ENCODE measurements at regions not wholly inside any gene's neighbourhood (a gene's known extent, or its start where the extent isn't known, plus 50 kb on each side); places are given as distances from the start of the nearest gene placed in this dataset.

GRCh38 chr9:89674667-89675057 is 69.8 kb downstream of the GADD45G start:
- ATAC-seq (no peak), DNase-seq (no peak)
- H3K4me1 ChIP-seq (ENCODE audit: low read depth) = peaks cover 35% of the 10 kb centered on the region
- intact Hi-C loops (cut with DNase I, micrococcal nuclease) = no loop called here
- TF ChIP-seq, protein P1, sequence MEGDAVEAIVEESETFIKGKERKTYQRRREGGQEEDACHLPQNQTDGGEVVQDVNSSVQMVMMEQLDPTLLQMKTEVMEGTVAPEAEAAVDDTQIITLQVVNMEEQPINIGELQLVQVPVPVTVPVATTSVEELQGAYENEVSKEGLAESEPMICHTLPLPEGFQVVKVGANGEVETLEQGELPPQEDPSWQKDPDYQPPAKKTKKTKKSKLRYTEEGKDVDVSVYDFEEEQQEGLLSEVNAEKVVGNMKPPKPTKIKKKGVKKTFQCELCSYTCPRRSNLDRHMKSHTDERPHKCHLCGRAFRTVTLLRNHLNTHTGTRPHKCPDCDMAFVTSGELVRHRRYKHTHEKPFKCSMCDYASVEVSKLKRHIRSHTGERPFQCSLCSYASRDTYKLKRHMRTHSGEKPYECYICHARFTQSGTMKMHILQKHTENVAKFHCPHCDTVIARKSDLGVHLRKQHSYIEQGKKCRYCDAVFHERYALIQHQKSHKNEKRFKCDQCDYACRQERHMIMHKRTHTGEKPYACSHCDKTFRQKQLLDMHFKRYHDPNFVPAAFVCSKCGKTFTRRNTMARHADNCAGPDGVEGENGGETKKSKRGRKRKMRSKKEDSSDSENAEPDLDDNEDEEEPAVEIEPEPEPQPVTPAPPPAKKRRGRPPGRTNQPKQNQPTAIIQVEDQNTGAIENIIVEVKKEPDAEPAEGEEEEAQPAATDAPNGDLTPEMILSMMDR (IDR thresholded peaks at IDR 0.05) = no peak
- no peaks in the 10 kb centered on the region for H3K36me3 ChIP-seq (ENCODE audit: low read depth)
- H3K9me3 ChIP-seq = no peaks in the 10 kb centered on the region
- H3K4me3 ChIP-seq = no peak overlapping the region

DNA sequence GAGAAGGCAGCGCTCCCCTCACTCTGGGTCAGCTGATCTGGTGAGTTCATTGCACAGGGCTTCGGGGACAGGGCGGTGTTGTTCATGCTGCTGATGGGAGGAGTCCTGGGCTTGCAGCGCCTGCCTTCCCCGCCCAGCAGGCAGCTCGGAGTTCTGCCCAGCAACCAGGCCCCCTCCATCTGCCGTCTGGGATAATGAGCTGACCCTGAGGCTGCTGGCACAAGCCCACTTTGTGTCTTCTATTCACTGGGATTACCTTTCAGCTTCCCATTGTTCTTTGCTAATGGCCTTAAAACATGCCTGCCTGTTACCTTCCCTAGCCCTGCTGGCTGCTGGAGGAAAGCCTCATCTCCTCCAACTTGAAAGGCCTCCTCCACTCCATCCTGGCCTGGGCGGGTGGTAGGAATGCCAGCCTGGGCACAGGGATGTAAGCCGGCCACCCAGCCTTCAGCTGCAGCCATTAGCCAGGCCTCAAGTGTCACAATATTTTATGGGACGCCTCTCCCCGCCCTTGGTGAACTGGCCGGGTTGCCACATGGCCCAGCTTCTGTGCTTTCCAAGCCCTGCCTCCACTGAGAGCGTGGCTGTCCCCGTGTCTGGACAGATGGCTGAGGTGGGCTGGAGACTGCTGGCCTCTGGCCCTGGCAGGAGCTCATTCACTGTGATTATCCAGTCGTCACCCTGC is 70.4 kb downstream of the GADD45G start:
- Histone ChIP-seq H3K9me3 (no peaks in the 10 kb centered on the region), H3K4me1 (ENCODE audit: low read depth) (peaks cover 29% of the 10 kb centered on the region), H3K36me3 (ENCODE audit: low read depth) (no peaks in the 10 kb centered on the region), H3K4me3 (no peak overlapping the region)
- intact Hi-C loops (cut with DNase I, micrococcal nuclease) = no loop called here
- ATAC-seq = peak; percentile 70
- TF ChIP-seq, protein P1 (IDR thresholded peaks at IDR 0.05) = no peak
- peak; percentile 57 to 75 (median 70) for DNase-seq

DNA sequence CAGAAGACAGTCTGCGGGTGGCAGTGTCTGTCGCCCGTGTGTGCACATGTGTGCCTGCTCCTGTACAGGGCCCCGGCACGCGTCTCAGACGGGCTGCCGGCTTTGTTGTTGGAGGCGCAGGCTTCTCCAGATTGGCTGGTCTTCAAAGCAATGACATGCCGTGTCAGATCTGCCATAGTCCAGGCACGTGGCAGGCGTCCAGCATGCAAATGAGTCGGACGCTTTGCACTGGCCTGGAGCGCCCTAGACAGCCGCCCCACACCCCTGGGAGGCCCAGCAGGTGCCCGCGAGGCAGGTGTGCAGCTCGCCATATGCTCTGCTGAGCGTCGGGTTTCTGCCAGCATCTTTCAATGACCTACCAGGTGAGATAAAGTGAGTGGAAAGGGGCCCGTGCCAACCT is 71.5 kb downstream of the GADD45G start:
- intact Hi-C loops (cut with DNase I, micrococcal nuclease) = no loop called here
- ATAC-seq (peak; percentile 89), DNase-seq (peak; percentile 83 to 90 (median 85))

GRCh38 chr9:89677702-89678395 is 73.0 kb downstream of the GADD45G start:
- TF ChIP-seq, protein P1 (IDR thresholded peaks at IDR 0.05) = no peak
- Histone ChIP-seq H3K9me3 (no peaks in the 10 kb centered on the region), H3K4me3 (no peak overlapping the region), H3K36me3 (ENCODE audit: low read depth) (no peaks in the 10 kb centered on the region), H3K4me1 (ENCODE audit: low read depth) (peaks cover 18% of the 10 kb centered on the region)
- ATAC-seq (no peak), DNase-seq (no peak)
- intact Hi-C loops (cut with DNase I, micrococcal nuclease) = no loop called here

More for the DNA sequence above, 71.5 kb downstream of the GADD45G start:
- TF ChIP-seq, protein P1 (IDR thresholded peaks at IDR 0.05) = no peak
- no peak overlapping the region for H3K4me3 ChIP-seq
- peaks cover 18% of the 10 kb centered on the region for H3K4me1 ChIP-seq (ENCODE audit: low read depth)
- no peaks in the 10 kb centered on the region for H3K9me3 ChIP-seq
- no peaks in the 10 kb centered on the region for H3K36me3 ChIP-seq (ENCODE audit: low read depth)

DNA sequence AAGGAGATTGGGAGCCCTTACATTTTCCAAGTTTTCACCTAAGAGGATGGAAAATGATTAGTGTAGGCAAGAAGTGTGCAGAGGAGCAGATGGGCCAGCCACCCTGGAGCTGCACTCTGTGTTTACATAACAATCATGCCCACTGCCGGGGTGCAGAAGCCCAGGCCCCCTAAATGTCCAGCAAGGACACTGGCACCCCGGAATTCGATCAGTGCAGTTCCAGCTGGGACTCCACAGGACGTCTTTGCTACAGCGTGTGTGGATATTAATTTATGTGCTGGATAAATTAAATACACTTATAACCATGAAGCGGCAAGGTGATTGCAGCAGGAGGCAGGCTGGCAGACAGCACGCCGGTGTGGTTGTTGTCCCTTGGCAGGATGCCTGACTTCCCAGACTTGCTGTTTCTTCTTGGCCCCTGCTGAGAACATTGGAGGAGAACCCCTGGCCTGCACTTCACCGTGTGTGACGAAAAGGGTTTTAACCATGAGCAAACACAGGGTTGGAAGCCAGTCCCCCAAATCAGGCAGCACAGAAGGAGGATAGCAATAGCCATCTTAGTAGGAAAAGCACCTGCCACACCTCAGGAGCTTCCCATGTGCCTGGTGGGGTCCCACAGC is 73.7 kb downstream of the GADD45G start:
- DNase-seq (no peak), ATAC-seq (no peak)
- Histone ChIP-seq H3K9me3 (no peaks in the 10 kb centered on the region), H3K4me1 (ENCODE audit: low read depth) (peaks cover 18% of the 10 kb centered on the region), H3K36me3 (ENCODE audit: low read depth) (no peaks in the 10 kb centered on the region), H3K4me3 (no peak overlapping the region)
- TF ChIP-seq, protein P1 (IDR thresholded peaks at IDR 0.05) = no peak
- intact Hi-C loops (cut with DNase I, micrococcal nuclease) = no loop called here
